Fibroblast of lung (primary cell): ENCODE measurements at regions not wholly inside any gene's neighbourhood (a gene's known extent, or its start where the extent isn't known, plus 50 kb on each side); places are given as distances from the start of the nearest gene placed in this dataset.

Experiments
- DNase-seq, 2 donors: peaks; one replicate each; pipeline versions ENCODE4 v3.0.0 to v3.0.0-alpha.2; 2010; ENCODE audit warnings: low read depth in 2 of 2
- H2AFZ ChIP-seq: 2 replicates; pipeline ENCODE4 v1.5.1; 2012; ENCODE audit warnings: low read length, control low read depth, inconsistent platforms
- H3K27ac ChIP-seq: 2 replicates; pipeline ENCODE4 v1.5.1; 2011; ENCODE audit warnings: low read length, control low read depth; ENCODE audit not compliant: insufficient read depth
- H3K27me3 ChIP-seq: 2 replicates; pipeline ENCODE4 v1.5.1; 2011; ENCODE audit warnings: mild to moderate bottlenecking, low read length; ENCODE audit not compliant: control insufficient read depth, insufficient read depth
- H3K36me3 ChIP-seq: 2 replicates; pipeline ENCODE4 v1.5.1; 2011; ENCODE audit warnings: low read length; ENCODE audit not compliant: control insufficient read depth, insufficient read depth
- H3K4me1 ChIP-seq: 2 replicates; pipeline ENCODE4 v1.5.1; 2011; ENCODE audit warnings: low read length; ENCODE audit not compliant: control insufficient read depth, insufficient read depth; ENCODE audit errors: extremely low read depth
- H3K4me2 ChIP-seq: 2 replicates; pipeline ENCODE4 v1.5.1; 2011; ENCODE audit warnings: low read length, control low read depth; ENCODE audit not compliant: insufficient read depth; ENCODE audit errors: extremely low read depth
- H3K4me3 ChIP-seq, 4 experiments: fragments of 200-600 bp in 1 of 4; sonication (generic) in 1 of 4; replicated peaks in 1 of 4; 2 replicates each; pipeline ENCODE4 v1.5.1; 2011 to 2016; ENCODE audit warnings: low read length in 4 of 4, low read depth in 3 of 4, mild to moderate bottlenecking in 3 of 4, control low read depth in 2 of 4, inconsistent platforms in 1 of 4, mixed read lengths in 1 of 4; ENCODE audit not compliant: insufficient read depth in 1 of 4; ENCODE audit errors: control extremely low read depth in 1 of 4
- H3K79me2 ChIP-seq: 2 replicates; pipeline ENCODE4 v1.5.1; 2012; ENCODE audit warnings: mild to moderate bottlenecking, low read length, inconsistent platforms; ENCODE audit not compliant: control insufficient read depth, insufficient read depth
- H3K9ac ChIP-seq: 2 replicates; pipeline ENCODE4 v1.5.1; 2011; ENCODE audit warnings: mild to moderate bottlenecking, low read length, control low read depth; ENCODE audit not compliant: insufficient read depth
- H3K9me3 ChIP-seq: 2 replicates; pipeline ENCODE4 v1.5.1; 2012; ENCODE audit warnings: low read depth, low read length; ENCODE audit not compliant: control insufficient read depth, insufficient read depth
- H4K20me1 ChIP-seq: 2 replicates; pipeline ENCODE4 v1.5.1; 2011; ENCODE audit warnings: low read length; ENCODE audit not compliant: control insufficient read depth, insufficient read depth; ENCODE audit errors: extremely low read depth
- CTCF ChIP-seq, 2 donors: IDR thresholded peaks in 1 of 2; conservative IDR thresholded peaks in 1 of 2; 1 replicate in 1 of 2; 2 replicates in 1 of 2; pipeline ENCODE4 v1.5.1; 2011 to 2012; ENCODE audit warnings: low read length in 2 of 2, control low read depth in 1 of 2, inconsistent platforms in 1 of 2, low read depth in 1 of 2, mild to moderate bottlenecking in 1 of 2
- EZH2 ChIP-seq: IDR thresholded peaks from 2 replicates; pipeline ENCODE4 v1.5.1; 2012; ENCODE audit warnings: low read length, control low read depth, mild to moderate bottlenecking; ENCODE audit errors: missing control alignments

- Histone ChIP-seq H3K9ac (no peak overlapping the region), H3K79me2 (no peaks in the 10 kb centered on the region), H3K36me3 (no peaks in the 10 kb centered on the region), H3K9me3 (no peaks in the 10 kb centered on the region), H3K4me3 (no peak overlapping the region), H3K27me3 (no peaks in the 10 kb centered on the region), H3K4me2 (no peak overlapping the region), H3K27ac (no peak overlapping the region), H3K4me1 (peaks cover 13% of the 10 kb centered on the region), H2AFZ (no peak overlapping the region), H4K20me1 (no peaks in the 10 kb centered on the region)
- TF ChIP-seq CTCF (conservative IDR thresholded peaks at IDR 0.05 in 1 of 2, IDR thresholded peaks at IDR 0.05 in 1 of 2; ENCODE audit: low read depth in 1 of 2, low read length in 2 of 2): no peak
- TF ChIP-seq EZH2: no peak
- no peak for DNase-seq
Measured at GRCh38 chr1:115547696-115548095, 94.1 kb upstream of the VANGL1 start.

- no peaks in the 10 kb centered on the region for H3K9me3 ChIP-seq
- peak in 1 of 2 donors; percentile 9 for DNase-seq
- peak overlapping the region; percentile 81 for H3K27ac ChIP-seq
- H3K36me3 ChIP-seq: no peaks in the 10 kb centered on the region
- no peaks in the 10 kb centered on the region for H3K27me3 ChIP-seq
- H2AFZ ChIP-seq: no peak overlapping the region
- no peak overlapping the region for H3K4me2 ChIP-seq
- H4K20me1 ChIP-seq: no peaks in the 10 kb centered on the region
- H3K9ac ChIP-seq: no peak overlapping the region
- no peaks in the 10 kb centered on the region for H3K79me2 ChIP-seq
- no peak for TF ChIP-seq EZH2
- TF ChIP-seq CTCF (conservative IDR thresholded peaks at IDR 0.05 in 1 of 2, IDR thresholded peaks at IDR 0.05 in 1 of 2; ENCODE audit: low read depth in 1 of 2, low read length in 2 of 2): no peak
- peaks cover 13% of the 10 kb centered on the region for H3K4me1 ChIP-seq
- H3K4me3 ChIP-seq: no peak overlapping the region
Measured at GRCh38 chr1:115546846-115547245, 94.9 kb upstream of the VANGL1 start.

GRCh38 chr1:115545791-115546733, 95.7 kb upstream of the VANGL1 start:
- Histone ChIP-seq H3K27me3 (no peaks in the 10 kb centered on the region), H3K27ac (peak overlapping the region; percentile 81), H3K4me3 (no peak overlapping the region), H3K36me3 (no peaks in the 10 kb centered on the region), H2AFZ (no peak overlapping the region), H3K4me2 (peak overlapping the region; percentile 59), H3K9ac (no peak overlapping the region), H3K4me1 (peaks cover 13% of the 10 kb centered on the region), H4K20me1 (no peaks in the 10 kb centered on the region), H3K79me2 (no peaks in the 10 kb centered on the region), H3K9me3 (no peaks in the 10 kb centered on the region)
- peak; percentile 63 to 79 for TF ChIP-seq CTCF (conservative IDR thresholded peaks at IDR 0.05 in 1 of 2, IDR thresholded peaks at IDR 0.05 in 1 of 2; ENCODE audit: low read depth in 1 of 2, low read length in 2 of 2)
- no peak for TF ChIP-seq EZH2
- DNase-seq: peak; percentile 78 to 97
